Keratinocyte (primary cell): ENCODE measurements at regions not wholly inside any gene's neighbourhood (a gene's known extent, or its start where the extent isn't known, plus 50 kb on each side); places are given as distances from the start of the nearest gene placed in this dataset.

Source experiments
- DNase-seq: peaks from one replicate; pipeline ENCODE4 v3.0.0-alpha.2; 2011; ENCODE audit warnings: low read depth, missing footprints, low spot score
- FAIRE-seq: peaks from 2 replicates; lab custom pipeline; 2011; peaks lifted over from hg19 to GRCh38; lab: Jason Lieb, UNC
- H2AFZ ChIP-seq: 2 replicates; pipeline ENCODE4 v1.6.0; 2012; ENCODE audit warnings: low read length, control low read depth, inconsistent platforms; ENCODE audit not compliant: control insufficient read depth
- H3K27ac ChIP-seq: 2 replicates; pipeline ENCODE4 v1.5.1; 2011; ENCODE audit warnings: low read length; ENCODE audit not compliant: control insufficient read depth, insufficient read depth
- H3K27me3 ChIP-seq: 3 replicates; pipeline ENCODE4 v1.6.0; 2011; ENCODE audit warnings: low read length; ENCODE audit not compliant: control insufficient read depth, insufficient read depth; ENCODE audit errors: extremely low read depth
- H3K36me3 ChIP-seq, 2 experiments: 2 replicates in 1 of 2; 3 replicates in 1 of 2; pipeline ENCODE4 v1.5.1; 2011; ENCODE audit warnings: low read length in 2 of 2, mild to moderate bottlenecking in 1 of 2; ENCODE audit not compliant: control insufficient read depth in 2 of 2, insufficient read depth in 2 of 2; ENCODE audit errors: extremely low read depth in 1 of 2
- H3K4me1 ChIP-seq: 3 replicates; pipeline ENCODE4 v1.5.1; 2011; ENCODE audit warnings: low read length; ENCODE audit not compliant: control insufficient read depth, insufficient read depth; ENCODE audit errors: extremely low read depth
- H3K4me2 ChIP-seq: 3 replicates; pipeline ENCODE4 v1.6.0; 2011; ENCODE audit warnings: low read depth, low read length; ENCODE audit not compliant: control insufficient read depth, insufficient read depth; ENCODE audit errors: extremely low read depth
- H3K4me3 ChIP-seq, 3 experiments: fragments of 200-600 bp in 1 of 3; sonication (generic) in 1 of 3; 2 replicates in 2 of 3; 3 replicates in 1 of 3; pipeline ENCODE4 v1.5.1; 2011 to 2016; ENCODE audit warnings: low read length in 3 of 3, mild to moderate bottlenecking in 3 of 3, control low read depth in 2 of 3, inconsistent platforms in 1 of 3, low read depth in 1 of 3, mixed read lengths in 1 of 3, mixed run types in 1 of 3, moderate library complexity in 1 of 3; ENCODE audit not compliant: control insufficient read depth in 2 of 3, insufficient read depth in 2 of 3; ENCODE audit errors: extremely low read depth in 1 of 3
- H3K79me2 ChIP-seq: 2 replicates; pipeline ENCODE4 v1.6.0; 2012; ENCODE audit warnings: low read length; ENCODE audit not compliant: control insufficient read depth, insufficient read depth
- H3K9ac ChIP-seq: 3 replicates; pipeline ENCODE4 v1.6.0; 2011; ENCODE audit warnings: low read length; ENCODE audit not compliant: control insufficient read depth, insufficient read depth; ENCODE audit errors: extremely low read depth
- H3K9me1 ChIP-seq: 3 replicates; pipeline ENCODE4 v1.6.0; 2011; ENCODE audit warnings: low read length; ENCODE audit not compliant: control insufficient read depth, insufficient read depth; ENCODE audit errors: extremely low read depth
- H3K9me3 ChIP-seq: 2 replicates; pipeline ENCODE4 v1.5.1; 2012; ENCODE audit warnings: low read depth, low read length; ENCODE audit not compliant: control insufficient read depth
- H4K20me1 ChIP-seq: 3 replicates; pipeline ENCODE4 v1.6.0; 2011; ENCODE audit warnings: low read length; ENCODE audit not compliant: control insufficient read depth, insufficient read depth; ENCODE audit errors: extremely low read depth
- EZH2 ChIP-seq: IDR thresholded peaks from one replicate; pipeline ENCODE4 v1.6.1; 2012; ENCODE audit warnings: inconsistent platforms, mild to moderate bottlenecking, low read length, moderate library complexity
- dilution Hi-C: fragments of 300-500 bp; cut with MboI; formaldehyde crosslinking; loops from one replicate; pipeline ENCODE4 v1.7.0; 2020; ENCODE audit warnings: low sequenced_read_pairs; ENCODE audit not compliant: extremely low pct_ligation_motif_present
- TF ChIP-seq, protein P1 (sequence below), 3 experiments: IDR thresholded peaks in 1 of 3; conservative IDR thresholded peaks in 1 of 3; optimal IDR thresholded peaks in 1 of 3; 2 replicates in 2 of 3; 3 replicates in 1 of 3; pipeline versions ENCODE3 to v1.5.1; 2011; ENCODE audit warnings: low read length in 3 of 3, mild to moderate bottlenecking in 3 of 3, moderate library complexity in 2 of 3, control low read depth in 1 of 3, inconsistent platforms in 1 of 3; ENCODE audit not compliant: insufficient read depth in 2 of 3; ENCODE audit errors: extremely low read depth in 1 of 3

DNA sequence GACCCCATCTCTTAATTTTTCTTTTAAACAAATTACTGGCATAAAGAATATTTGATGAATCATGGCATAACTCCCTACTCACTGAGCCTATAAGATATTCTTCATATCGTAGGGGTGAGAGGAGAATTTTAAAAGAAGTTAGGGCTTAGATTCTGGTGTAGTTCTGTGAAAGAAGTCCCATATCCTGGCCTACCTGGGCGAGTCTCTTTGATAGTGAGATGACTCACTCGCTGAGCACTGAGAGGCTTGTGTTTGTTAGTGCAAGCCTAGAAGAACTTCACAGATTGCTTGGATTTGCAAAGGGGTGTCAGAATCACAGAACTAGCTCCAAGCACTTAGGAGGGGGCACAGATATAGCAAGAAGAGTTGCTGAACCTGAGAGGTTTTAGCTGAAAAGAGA lies 133.8 kb upstream of the TMC3 start:
- dilution Hi-C loops, result no loop called here
- no peak for DNase-seq
- H2AFZ ChIP-seq, result peak overlapping the region; percentile 2

GRCh38 chr15:81506936-81507335 lies 132.9 kb upstream of the TMC3 start:
- no peaks in the 10 kb centered on the region for H3K79me2 ChIP-seq
- H3K9ac ChIP-seq, result no peak overlapping the region
- dilution Hi-C loops, result no loop called here
- H4K20me1 ChIP-seq, result no peaks in the 10 kb centered on the region
- DNase-seq (no peak), FAIRE-seq (no peak)
- no peak overlapping the region for H3K4me3 ChIP-seq
- H2AFZ ChIP-seq, result no peak overlapping the region
- H3K4me2 ChIP-seq, result peak overlapping the region; percentile 19
- no peaks in the 10 kb centered on the region for H3K27me3 ChIP-seq
- H3K36me3 ChIP-seq, result no peaks in the 10 kb centered on the region
- no peaks in the 10 kb centered on the region for H3K9me3 ChIP-seq
- H3K9me1 ChIP-seq, result no peaks in the 10 kb centered on the region
- H3K27ac ChIP-seq, result peak overlapping the region; percentile 27
- peaks cover 39% of the 10 kb centered on the region for H3K4me1 ChIP-seq
- TF ChIP-seq, protein P1, sequence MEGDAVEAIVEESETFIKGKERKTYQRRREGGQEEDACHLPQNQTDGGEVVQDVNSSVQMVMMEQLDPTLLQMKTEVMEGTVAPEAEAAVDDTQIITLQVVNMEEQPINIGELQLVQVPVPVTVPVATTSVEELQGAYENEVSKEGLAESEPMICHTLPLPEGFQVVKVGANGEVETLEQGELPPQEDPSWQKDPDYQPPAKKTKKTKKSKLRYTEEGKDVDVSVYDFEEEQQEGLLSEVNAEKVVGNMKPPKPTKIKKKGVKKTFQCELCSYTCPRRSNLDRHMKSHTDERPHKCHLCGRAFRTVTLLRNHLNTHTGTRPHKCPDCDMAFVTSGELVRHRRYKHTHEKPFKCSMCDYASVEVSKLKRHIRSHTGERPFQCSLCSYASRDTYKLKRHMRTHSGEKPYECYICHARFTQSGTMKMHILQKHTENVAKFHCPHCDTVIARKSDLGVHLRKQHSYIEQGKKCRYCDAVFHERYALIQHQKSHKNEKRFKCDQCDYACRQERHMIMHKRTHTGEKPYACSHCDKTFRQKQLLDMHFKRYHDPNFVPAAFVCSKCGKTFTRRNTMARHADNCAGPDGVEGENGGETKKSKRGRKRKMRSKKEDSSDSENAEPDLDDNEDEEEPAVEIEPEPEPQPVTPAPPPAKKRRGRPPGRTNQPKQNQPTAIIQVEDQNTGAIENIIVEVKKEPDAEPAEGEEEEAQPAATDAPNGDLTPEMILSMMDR (optimal IDR thresholded peaks at IDR 0.05 in 1 of 3, IDR thresholded peaks at IDR 0.05 in 1 of 3, conservative IDR thresholded peaks at IDR 0.05 in 1 of 3; ENCODE audit: extremely low read depth in 1 of 3, insufficient read depth in 2 of 3, low read length in 3 of 3), result no peak
- TF ChIP-seq EZH2, result no peak

More for the DNA sequence above, 133.8 kb upstream of the TMC3 start:
- Histone ChIP-seq H4K20me1 (no peaks in the 10 kb centered on the region), H3K4me1 (peaks cover 36% of the 10 kb centered on the region), H3K36me3 (no peaks in the 10 kb centered on the region), H3K4me3 (peak overlapping the region in 1 of 3 experiments; percentile 1), H3K4me2 (peak overlapping the region; percentile 49), H3K79me2 (no peaks in the 10 kb centered on the region), H3K9me3 (no peaks in the 10 kb centered on the region), H3K27ac (peak overlapping the region; percentile 59), H3K27me3 (no peaks in the 10 kb centered on the region), H3K9ac (no peak overlapping the region), H3K9me1 (no peaks in the 10 kb centered on the region)
- FAIRE-seq, result peak; percentile 94
- TF ChIP-seq EZH2, result no peak
- TF ChIP-seq, protein P1 (optimal IDR thresholded peaks at IDR 0.05 in 1 of 3, IDR thresholded peaks at IDR 0.05 in 1 of 3, conservative IDR thresholded peaks at IDR 0.05 in 1 of 3; ENCODE audit: extremely low read depth in 1 of 3, insufficient read depth in 2 of 3, low read length in 3 of 3), result no peak
